ENCODE measurements at regions not wholly inside any gene's neighbourhood (a gene's known extent, or its start where the extent isn't known, plus 50 kb on each side); places are given as distances from the start of the nearest gene placed in this dataset.

DNA sequence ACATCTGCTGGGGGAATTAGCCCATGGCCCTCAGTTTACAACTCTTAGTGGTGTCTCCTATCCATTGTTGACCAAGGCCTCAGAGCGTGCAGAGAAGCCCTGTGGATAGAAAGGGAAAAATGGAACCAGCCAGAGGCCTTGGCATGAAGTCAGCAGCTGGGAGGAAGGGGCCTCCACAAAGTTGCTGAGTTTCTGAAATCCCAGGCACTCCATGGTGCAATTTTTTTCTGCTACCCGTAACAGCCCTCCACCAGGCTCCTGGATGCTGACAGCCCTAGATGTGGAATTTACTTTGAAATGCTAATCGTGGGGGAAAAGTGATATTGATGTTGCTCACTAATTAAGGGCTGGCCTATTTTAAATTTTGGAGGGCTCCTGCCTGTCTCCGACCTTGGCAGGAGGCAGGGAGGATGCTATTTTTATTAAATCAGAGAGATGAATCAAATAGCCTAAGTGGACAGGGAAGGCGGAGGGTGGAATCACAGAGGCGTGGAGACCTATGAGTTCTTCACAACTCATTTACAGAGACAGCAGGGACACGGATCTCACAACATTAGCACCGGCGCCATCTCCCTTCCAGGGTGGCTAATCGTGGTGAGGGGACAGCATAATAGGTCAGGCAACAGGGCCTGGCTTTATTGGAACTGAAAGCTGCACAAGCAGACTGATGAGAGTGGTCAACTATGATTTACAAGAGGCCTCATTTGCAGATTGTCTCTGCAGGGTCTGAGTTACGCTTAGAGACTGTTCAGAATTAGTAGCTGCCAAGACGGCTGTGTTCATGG lies 99.8 kb upstream of the WSCD2 start:
- TF ChIP-seq, protein P1, sequence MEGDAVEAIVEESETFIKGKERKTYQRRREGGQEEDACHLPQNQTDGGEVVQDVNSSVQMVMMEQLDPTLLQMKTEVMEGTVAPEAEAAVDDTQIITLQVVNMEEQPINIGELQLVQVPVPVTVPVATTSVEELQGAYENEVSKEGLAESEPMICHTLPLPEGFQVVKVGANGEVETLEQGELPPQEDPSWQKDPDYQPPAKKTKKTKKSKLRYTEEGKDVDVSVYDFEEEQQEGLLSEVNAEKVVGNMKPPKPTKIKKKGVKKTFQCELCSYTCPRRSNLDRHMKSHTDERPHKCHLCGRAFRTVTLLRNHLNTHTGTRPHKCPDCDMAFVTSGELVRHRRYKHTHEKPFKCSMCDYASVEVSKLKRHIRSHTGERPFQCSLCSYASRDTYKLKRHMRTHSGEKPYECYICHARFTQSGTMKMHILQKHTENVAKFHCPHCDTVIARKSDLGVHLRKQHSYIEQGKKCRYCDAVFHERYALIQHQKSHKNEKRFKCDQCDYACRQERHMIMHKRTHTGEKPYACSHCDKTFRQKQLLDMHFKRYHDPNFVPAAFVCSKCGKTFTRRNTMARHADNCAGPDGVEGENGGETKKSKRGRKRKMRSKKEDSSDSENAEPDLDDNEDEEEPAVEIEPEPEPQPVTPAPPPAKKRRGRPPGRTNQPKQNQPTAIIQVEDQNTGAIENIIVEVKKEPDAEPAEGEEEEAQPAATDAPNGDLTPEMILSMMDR (conservative IDR thresholded peaks at IDR 0.05) = no peak
- Mint-ChIP-seq H3K27me3 (ENCODE audit: insufficient read depth) (peaks cover 59% of the 10 kb centered on the region), H3K9me3 (no peaks in the 10 kb centered on the region), H3K4me1 (peaks cover 26% of the 10 kb centered on the region), H3K36me3 (ENCODE audit: low read depth) (no peaks in the 10 kb centered on the region), H3K27ac (no peak overlapping the region), H3K4me3 (no peak overlapping the region)
- H3K27ac ChIP-seq (ENCODE audit: low read depth, low read length) = peak overlapping the region; percentile 75
- H3K9me3 ChIP-seq (ENCODE audit: control insufficient read depth, low read length) = no peaks in the 10 kb centered on the region
- no peaks in the 10 kb centered on the region for H3K36me3 ChIP-seq (ENCODE audit: control insufficient read depth, insufficient read depth, low read length)
- peaks cover 76% of the 10 kb centered on the region for H3K27me3 ChIP-seq (ENCODE audit: control insufficient read depth, insufficient read depth, low read length, poor library complexity, severe bottlenecking)
- no peak overlapping the region for H3K4me3 ChIP-seq (ENCODE audit: low read length)
- peak; percentile 87 for DNase-seq
- H3K9ac ChIP-seq (ENCODE audit: extremely low read depth, low read length, poor library complexity, severe bottlenecking) = no peak overlapping the region
- 58 to 72% methylated on average over 5 to 12 of the region's 12 CpGs for WGBS, 2 experiments (ENCODE audit: insufficient coverage in 1 of 2, insufficient read length in 1 of 2)
- peaks cover 5% of the 10 kb centered on the region for H3K4me1 ChIP-seq (ENCODE audit: control insufficient read depth, insufficient read depth, low read length)

DNA sequence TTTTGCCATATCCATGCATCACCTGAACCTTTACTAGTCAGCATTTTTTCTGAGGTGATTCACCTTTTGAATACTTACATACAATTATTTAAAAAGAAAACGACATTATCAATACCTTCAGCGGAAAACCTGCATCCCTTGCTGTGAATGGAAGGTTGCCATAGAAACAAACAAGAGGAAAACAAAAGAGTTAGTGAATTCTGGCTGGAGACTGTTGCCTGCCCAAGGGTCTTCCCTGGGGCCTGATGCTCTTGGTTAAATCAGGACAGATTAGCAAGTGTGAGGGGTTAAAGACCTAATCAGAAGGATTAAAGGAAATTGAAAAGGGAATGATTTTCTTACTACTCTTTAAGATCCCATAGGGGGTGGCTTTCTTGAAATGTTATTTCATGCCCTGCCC lies 96.0 kb upstream of the WSCD2 start:
- no peak overlapping the region for H3K9ac ChIP-seq (ENCODE audit: extremely low read depth, low read length, poor library complexity, severe bottlenecking)
- H3K36me3 ChIP-seq (ENCODE audit: control insufficient read depth, insufficient read depth, low read length) = no peaks in the 10 kb centered on the region
- peaks cover 3% of the 10 kb centered on the region for H3K9me3 Mint-ChIP-seq
- H3K27me3 Mint-ChIP-seq (ENCODE audit: insufficient read depth) = peaks cover 86% of the 10 kb centered on the region
- WGBS, 2 experiments (ENCODE audit: insufficient coverage in 1 of 2, insufficient read length in 1 of 2) = 11 to 40% methylated on average over 1 to 2 of the region's 2 CpGs
- H3K27ac ChIP-seq (ENCODE audit: low read depth, low read length) = peak overlapping the region; percentile 21
- TF ChIP-seq, protein P1 (conservative IDR thresholded peaks at IDR 0.05) = no peak
- peak; percentile 70 for DNase-seq
- peaks cover 5% of the 10 kb centered on the region for H3K4me1 ChIP-seq (ENCODE audit: control insufficient read depth, insufficient read depth, low read length)
- peaks cover 26% of the 10 kb centered on the region for H3K4me1 Mint-ChIP-seq
- H3K4me3 ChIP-seq (ENCODE audit: low read length) = no peak overlapping the region
- H3K27me3 ChIP-seq (ENCODE audit: control insufficient read depth, insufficient read depth, low read length, poor library complexity, severe bottlenecking) = peaks cover 78% of the 10 kb centered on the region
- H3K27ac Mint-ChIP-seq = no peak overlapping the region
- no peak overlapping the region for H3K4me3 Mint-ChIP-seq
- H3K9me3 ChIP-seq (ENCODE audit: control insufficient read depth, low read length) = no peaks in the 10 kb centered on the region
- no peaks in the 10 kb centered on the region for H3K36me3 Mint-ChIP-seq (ENCODE audit: low read depth)

DNA sequence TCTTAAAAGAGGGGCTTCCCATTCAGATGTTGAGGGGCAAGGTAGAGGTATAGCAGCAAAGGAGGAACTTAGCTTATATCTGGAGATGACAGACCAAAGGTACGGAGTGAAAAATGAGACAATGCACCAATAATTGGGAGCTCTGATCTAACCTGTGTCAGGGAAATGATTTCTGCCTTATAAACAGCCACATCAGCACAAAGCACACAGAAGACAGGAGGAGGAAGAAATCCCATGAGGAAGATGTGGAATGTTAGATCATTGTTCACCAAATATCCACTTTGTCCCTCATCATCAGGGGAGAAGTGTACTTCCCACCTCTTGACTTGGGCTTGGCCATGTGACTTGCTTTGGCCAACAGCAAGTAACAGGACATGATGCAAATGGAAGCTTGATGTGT lies 93.7 kb upstream of the WSCD2 start:
- Histone ChIP-seq H3K27me3 (ENCODE audit: control insufficient read depth, insufficient read depth, low read length, poor library complexity, severe bottlenecking) (peaks cover 69% of the 10 kb centered on the region), H3K4me1 (ENCODE audit: control insufficient read depth, insufficient read depth, low read length) (peaks cover 8% of the 10 kb centered on the region), H3K9ac (ENCODE audit: extremely low read depth, low read length, poor library complexity, severe bottlenecking) (no peak overlapping the region), H3K36me3 (ENCODE audit: control insufficient read depth, insufficient read depth, low read length) (no peaks in the 10 kb centered on the region), H3K9me3 (ENCODE audit: control insufficient read depth, low read length) (no peaks in the 10 kb centered on the region), H3K27ac (ENCODE audit: low read depth, low read length) (no peak overlapping the region), H3K4me3 (ENCODE audit: low read length) (no peak overlapping the region)
- DNase-seq = no peak
- 94 to 100% methylated on average over 1 of the region's 1 CpG for WGBS, 2 experiments (ENCODE audit: insufficient coverage in 1 of 2, insufficient read length in 1 of 2)
- peaks cover 18% of the 10 kb centered on the region for H3K4me1 Mint-ChIP-seq
- peaks cover 3% of the 10 kb centered on the region for H3K9me3 Mint-ChIP-seq
- no peak overlapping the region for H3K27ac Mint-ChIP-seq
- H3K36me3 Mint-ChIP-seq (ENCODE audit: low read depth) = no peaks in the 10 kb centered on the region
- peaks cover 88% of the 10 kb centered on the region for H3K27me3 Mint-ChIP-seq (ENCODE audit: insufficient read depth)
- no peak overlapping the region for H3K4me3 Mint-ChIP-seq
- TF ChIP-seq, protein P1 (conservative IDR thresholded peaks at IDR 0.05) = no peak
